CD4-positive, alpha-beta memory T cell (primary cell): ENCODE measurements at regions not wholly inside any gene's neighbourhood (a gene's known extent, or its start where the extent isn't known, plus 50 kb on each side); places are given as distances from the start of the nearest gene placed in this dataset.

ENCODE experiments used
- CTCF ChIA-PET: fragments of 350-600 bp; sonication (Branson Sonifier 250); formaldehyde crosslinking; loops from one replicate; lab custom pipeline; 2021; ENCODE audit warnings: inconsistent platforms; ENCODE audit not compliant: partially characterized antibody; lab: Charles Lee
- POLR2A ChIA-PET: fragments of 350-600 bp; sonication (Branson Sonifier 250); formaldehyde crosslinking; loops from one replicate; lab custom pipeline; 2021; ENCODE audit not compliant: partially characterized antibody; lab: Charles Lee
- DNase-seq, 5 donors: peaks; one replicate each; pipeline versions ENCODE4 v3.0.0 to v3.0.0-alpha.2; 2020 to 2022; ENCODE audit warnings: mixed read lengths in 1 of 5
- H3K27ac ChIP-seq: one replicate; pipeline ENCODE4 v1.7.0; 2013; ENCODE audit warnings: low read depth, low read length
- H3K27me3 ChIP-seq: 2 replicates; pipeline ENCODE4 v1.7.0; 2013; ENCODE audit warnings: mild to moderate bottlenecking, low read length, moderate library complexity; ENCODE audit not compliant: insufficient read depth
- H3K36me3 ChIP-seq: 2 replicates; pipeline ENCODE4 v1.7.0; 2013; ENCODE audit warnings: mild to moderate bottlenecking, low read length, moderate library complexity; ENCODE audit not compliant: insufficient read depth
- H3K4me1 ChIP-seq: 2 replicates; pipeline ENCODE4 v1.7.0; 2013; ENCODE audit warnings: mild to moderate bottlenecking, low read length, moderate library complexity; ENCODE audit not compliant: insufficient read depth
- H3K4me3 ChIP-seq, 2 donors: one replicate each; pipeline ENCODE4 v1.7.0; 2013; ENCODE audit warnings: low read length in 2 of 2, mild to moderate bottlenecking in 1 of 2
- H3K9me3 ChIP-seq, 2 donors: one replicate each; pipeline ENCODE4 v1.7.0; 2013; ENCODE audit warnings: low read length in 2 of 2, control low read depth in 1 of 2; ENCODE audit not compliant: control insufficient read depth in 1 of 2
- H3K27ac Mint-ChIP-seq, 7 donors: one replicate each; pipeline ENCODE4 v1.8.0; 2020 to 2021; ENCODE audit warnings: mixed read lengths in 7 of 7, mild to moderate bottlenecking in 6 of 7, inconsistent platforms in 3 of 7, moderate library complexity in 3 of 7
- H3K27me3 Mint-ChIP-seq, 2 donors: one replicate each; pipeline ENCODE4 v1.8.0; 2020 to 2021; ENCODE audit warnings: mixed read lengths in 2 of 2
- H3K36me3 Mint-ChIP-seq, 2 donors: one replicate each; pipeline ENCODE4 v1.8.0; 2020 to 2021; ENCODE audit warnings: mixed read lengths in 2 of 2, inconsistent platforms in 1 of 2, mild to moderate bottlenecking in 1 of 2
- H3K4me1 Mint-ChIP-seq, 4 donors: one replicate each; pipeline ENCODE4 v1.8.0; 2020 to 2021; ENCODE audit warnings: mixed read lengths in 4 of 4, mild to moderate bottlenecking in 1 of 4
- H3K4me3 Mint-ChIP-seq, 8 donors: one replicate each; pipeline ENCODE4 v1.8.0; 2020 to 2021; ENCODE audit warnings: mixed read lengths in 8 of 8, mild to moderate bottlenecking in 7 of 8, moderate library complexity in 6 of 8, inconsistent platforms in 3 of 8
- H3K9me3 Mint-ChIP-seq, 8 donors: one replicate each; pipeline ENCODE4 v1.8.0; 2020 to 2021; ENCODE audit warnings: mixed read lengths in 8 of 8, mild to moderate bottlenecking in 5 of 8, inconsistent platforms in 3 of 8, moderate library complexity in 1 of 8
- intact Hi-C: fragments of 100-400 bp; cut with micrococcal nuclease; formaldehyde crosslinking; loops from one replicate; pipeline ENCODE4 v1.15.1; 2023

- H3K36me3 ChIP-seq = no peaks in the 10 kb centered on the region
- no peak overlapping the region for H3K27ac ChIP-seq
- Mint-ChIP-seq H3K9me3 (peaks cover 9 to 43% (median 29%) of the 10 kb centered on the region in 8 donors), H3K36me3 (peaks cover 0 to 3% of the 10 kb centered on the region in 2 donors), H3K27ac (no peak overlapping the region), H3K27me3 (peaks cover 0 to 4% of the 10 kb centered on the region in 2 donors), H3K4me1 (peaks cover 0 to 3% (median 0%) of the 10 kb centered on the region in 4 donors), H3K4me3 (no peak overlapping the region)
- no peak for DNase-seq
- H3K27me3 ChIP-seq = no peaks in the 10 kb centered on the region
- CTCF ChIA-PET = no interaction called here
- POLR2A ChIA-PET = no interaction called here
- H3K4me3 ChIP-seq = no peak overlapping the region
- intact Hi-C loops = no loop called here
- peaks cover 0 to 6% of the 10 kb centered on the region in 2 donors for H3K9me3 ChIP-seq
- no peaks in the 10 kb centered on the region for H3K4me1 ChIP-seq
Measured at GRCh38 chr7:98691619-98692018, 74.5 kb downstream of the NPTX2 start.

DNA sequence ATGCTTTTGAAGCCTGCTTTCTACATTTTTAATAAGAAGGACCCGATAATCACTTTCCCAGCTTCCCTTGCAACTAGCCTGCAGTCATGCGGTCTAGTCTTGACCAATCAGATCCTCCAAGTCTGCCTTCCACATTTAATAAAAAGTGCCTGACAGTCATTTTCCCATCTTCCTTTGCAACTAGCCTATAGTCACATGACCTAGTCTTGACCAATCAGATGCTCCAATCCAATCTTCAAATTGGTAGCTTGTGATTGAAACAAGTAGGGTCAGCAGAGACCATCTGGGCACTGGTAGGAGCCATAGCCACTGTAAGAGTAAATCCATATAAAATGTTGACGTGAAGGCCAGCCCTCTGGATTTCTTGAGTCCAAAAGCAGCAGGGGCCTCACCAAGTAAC, 80.0 kb downstream of the NPTX2 start:
- no peaks in the 10 kb centered on the region for H3K36me3 ChIP-seq
- H3K27ac ChIP-seq = no peak overlapping the region
- no peaks in the 10 kb centered on the region for H3K4me1 Mint-ChIP-seq
- peaks cover 0 to 1% of the 10 kb centered on the region in 2 donors for H3K36me3 Mint-ChIP-seq
- H3K4me1 ChIP-seq = no peaks in the 10 kb centered on the region
- H3K4me3 ChIP-seq = no peak overlapping the region
- H3K27me3 ChIP-seq = no peaks in the 10 kb centered on the region
- peaks cover 0 to 4% of the 10 kb centered on the region in 2 donors for H3K27me3 Mint-ChIP-seq
- intact Hi-C loops = no loop called here
- ChIA-PET CTCF (no interaction called here), POLR2A (no interaction called here)
- H3K9me3 ChIP-seq = no peaks in the 10 kb centered on the region
- peaks cover 5 to 24% (median 14%) of the 10 kb centered on the region in 8 donors for H3K9me3 Mint-ChIP-seq
- no peak overlapping the region for H3K4me3 Mint-ChIP-seq
- no peak for DNase-seq
- no peak overlapping the region for H3K27ac Mint-ChIP-seq

DNA sequence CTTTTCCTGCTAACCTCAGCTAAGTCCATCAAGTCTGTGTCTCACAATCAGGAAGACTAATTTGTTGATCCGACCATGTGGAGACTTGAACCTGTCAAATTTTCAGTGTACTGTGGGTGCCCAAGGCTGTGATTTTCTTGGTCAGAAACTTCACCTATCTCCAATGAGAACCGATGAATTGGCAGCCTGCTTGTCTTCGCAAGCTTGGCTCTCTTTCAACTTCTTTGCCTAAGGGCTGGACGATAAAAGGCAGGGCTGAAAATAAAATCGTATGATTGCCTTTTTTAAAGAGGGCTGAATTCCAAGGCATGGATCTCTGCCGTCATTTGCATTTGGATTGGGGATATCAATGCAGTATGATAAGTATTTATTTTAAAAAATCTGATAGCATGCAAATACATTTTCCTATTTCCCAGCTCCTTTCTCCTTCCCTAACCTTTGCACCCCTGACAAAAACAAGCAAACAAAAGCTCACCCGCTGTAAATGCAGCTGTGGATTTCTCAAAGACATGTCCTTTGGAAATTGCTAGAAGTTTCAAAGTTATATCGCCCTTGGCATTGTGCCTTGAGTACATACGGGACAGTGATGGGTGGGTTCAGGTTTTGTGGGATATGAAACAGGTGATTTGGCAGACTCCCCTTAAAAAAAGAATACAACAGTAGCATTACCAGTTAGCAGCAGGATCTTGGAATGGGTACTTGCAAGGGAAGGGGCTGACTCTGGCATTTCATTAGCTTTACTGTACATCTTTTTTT, 80.6 kb downstream of the NPTX2 start:
- CTCF ChIA-PET = interaction anchor here (0.7 kb wide), 1 partner anchor 48 kb away, joined by 3 read pairs; no protein-coding TSS in a partner anchor
- Histone ChIP-seq H3K9me3 (no peaks in the 10 kb centered on the region), H3K4me3 (no peak overlapping the region), H3K27ac (no peak overlapping the region), H3K27me3 (no peaks in the 10 kb centered on the region), H3K4me1 (no peaks in the 10 kb centered on the region), H3K36me3 (no peaks in the 10 kb centered on the region)
- intact Hi-C loops = no loop called here
- Mint-ChIP-seq H3K9me3 (peaks cover 5 to 23% (median 14%) of the 10 kb centered on the region in 8 donors), H3K27ac (no peak overlapping the region), H3K4me3 (no peak overlapping the region), H3K36me3 (peaks cover 0 to 1% of the 10 kb centered on the region in 2 donors), H3K4me1 (no peaks in the 10 kb centered on the region), H3K27me3 (peaks cover 0 to 4% of the 10 kb centered on the region in 2 donors)
- no peak for DNase-seq
- POLR2A ChIA-PET = no interaction called here

GRCh38 chr7:98698976-98699375, 81.9 kb downstream of the NPTX2 start:
- H3K27ac Mint-ChIP-seq = no peak overlapping the region
- Histone ChIP-seq H3K27ac (no peak overlapping the region), H3K4me1 (no peaks in the 10 kb centered on the region), H3K4me3 (no peak overlapping the region), H3K9me3 (no peaks in the 10 kb centered on the region), H3K27me3 (no peaks in the 10 kb centered on the region), H3K36me3 (no peaks in the 10 kb centered on the region)
- CTCF ChIA-PET = no interaction called here
- peaks cover 4 to 19% (median 11%) of the 10 kb centered on the region in 8 donors for H3K9me3 Mint-ChIP-seq
- intact Hi-C loops = no loop called here
- POLR2A ChIA-PET = no interaction called here
- H3K27me3 Mint-ChIP-seq = peaks cover 1 to 4% of the 10 kb centered on the region in 2 donors
- no peak for DNase-seq
- no peaks in the 10 kb centered on the region for H3K36me3 Mint-ChIP-seq
- H3K4me3 Mint-ChIP-seq = no peak overlapping the region
- no peaks in the 10 kb centered on the region for H3K4me1 Mint-ChIP-seq

- H3K4me1 Mint-ChIP-seq = no peaks in the 10 kb centered on the region
- no peaks in the 10 kb centered on the region for H3K36me3 Mint-ChIP-seq
- DNase-seq = no peak
- peaks cover 0 to 15% (median 9%) of the 10 kb centered on the region in 8 donors for H3K9me3 Mint-ChIP-seq
- Histone ChIP-seq H3K9me3 (no peaks in the 10 kb centered on the region), H3K36me3 (no peaks in the 10 kb centered on the region), H3K27me3 (no peaks in the 10 kb centered on the region), H3K4me1 (no peaks in the 10 kb centered on the region), H3K27ac (no peak overlapping the region), H3K4me3 (no peak overlapping the region)
- ChIA-PET POLR2A (no interaction called here), CTCF (no interaction called here)
- H3K27ac Mint-ChIP-seq = no peak overlapping the region
- H3K27me3 Mint-ChIP-seq = peaks cover 3 to 5% of the 10 kb centered on the region in 2 donors
- intact Hi-C loops = no loop called here
- H3K4me3 Mint-ChIP-seq = no peak overlapping the region
Measured at GRCh38 chr7:98700533-98700932, 83.4 kb downstream of the NPTX2 start.

DNA sequence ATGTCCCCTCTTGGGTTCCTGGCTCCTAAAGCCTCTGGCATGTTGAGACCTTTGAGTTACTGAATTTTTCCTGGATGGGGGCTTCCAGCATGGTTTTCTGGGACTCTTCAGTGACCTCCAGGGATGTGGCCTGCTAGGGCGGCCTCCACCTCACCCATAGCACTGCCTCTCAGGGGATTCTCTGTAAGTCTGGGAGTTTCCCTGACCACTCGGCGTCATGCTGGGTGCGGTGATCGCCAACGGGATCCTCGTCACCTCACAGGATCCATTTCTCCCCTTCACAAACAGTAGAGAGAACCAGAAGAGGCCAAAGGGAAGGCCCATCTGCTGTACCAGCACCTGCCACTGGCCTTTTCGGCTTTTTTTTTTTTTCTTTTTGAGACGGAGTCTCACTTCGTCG, 84.3 kb downstream of the NPTX2 start:
- H3K9me3 ChIP-seq = no peaks in the 10 kb centered on the region
- intact Hi-C loops = no loop called here
- Mint-ChIP-seq H3K27ac (no peak overlapping the region), H3K36me3 (no peaks in the 10 kb centered on the region), H3K9me3 (peaks cover 0 to 13% (median 7%) of the 10 kb centered on the region in 8 donors), H3K4me3 (no peak overlapping the region), H3K4me1 (no peaks in the 10 kb centered on the region), H3K27me3 (peaks cover 1 to 10% of the 10 kb centered on the region in 2 donors)
- no peak overlapping the region for H3K27ac ChIP-seq
- no peak for DNase-seq
- CTCF ChIA-PET = no interaction called here
- H3K36me3 ChIP-seq = no peaks in the 10 kb centered on the region
- H3K4me3 ChIP-seq = no peak overlapping the region
- no peaks in the 10 kb centered on the region for H3K27me3 ChIP-seq
- POLR2A ChIA-PET = no interaction called here
- no peaks in the 10 kb centered on the region for H3K4me1 ChIP-seq

GRCh38 chr7:98702021-98702420, 84.9 kb downstream of the NPTX2 start:
- ChIA-PET POLR2A (no interaction called here), CTCF (no interaction called here)

More at GRCh38 chr7:98702021-98702420, 84.9 kb downstream of the NPTX2 start:
- H3K36me3 Mint-ChIP-seq = no peaks in the 10 kb centered on the region
- H3K27ac ChIP-seq = no peak overlapping the region
- H3K27ac Mint-ChIP-seq = no peak overlapping the region
- no peak overlapping the region for H3K4me3 Mint-ChIP-seq
- no peaks in the 10 kb centered on the region for H3K36me3 ChIP-seq
- DNase-seq = no peak
- no peaks in the 10 kb centered on the region for H3K9me3 ChIP-seq
- H3K4me1 ChIP-seq = no peaks in the 10 kb centered on the region
- H3K27me3 Mint-ChIP-seq = peaks cover 0 to 10% of the 10 kb centered on the region in 2 donors
- intact Hi-C loops = no loop called here
- no peak overlapping the region for H3K4me3 ChIP-seq
- peaks cover 0 to 9% (median 6%) of the 10 kb centered on the region in 8 donors for H3K9me3 Mint-ChIP-seq
- no peaks in the 10 kb centered on the region for H3K27me3 ChIP-seq
- no peaks in the 10 kb centered on the region for H3K4me1 Mint-ChIP-seq
